ENCODE measurements at regions not wholly inside any gene's neighbourhood (a gene's known extent, or its start where the extent isn't known, plus 50 kb on each side); places are given as distances from the start of the nearest gene placed in this dataset.

- no peak for TF ChIP-seq CTCF (IDR thresholded peaks at IDR 0.05; ENCODE audit: extremely low read depth in 1 of 2, insufficient read depth in 1 of 2, low read depth in 1 of 2, low read length in 2 of 2)
- TF ChIP-seq POLR2A (IDR thresholded peaks at IDR 0.05; ENCODE audit: low read depth, low read length), result no peak
- TF ChIP-seq POLR2AphosphoS5 (IDR thresholded peaks at IDR 0.05; ENCODE audit: insufficient read depth, low read depth, low read length), result no peak
- no peak for TF ChIP-seq MAX (IDR thresholded peaks at IDR 0.05; ENCODE audit: insufficient read depth, insufficient read length)
- no peak for TF ChIP-seq GATA2 (IDR thresholded peaks at IDR 0.05; ENCODE audit: insufficient read depth, insufficient read length, low read depth, low read length)
- no peak for TF ChIP-seq EZH2 (IDR thresholded peaks at IDR 0.05; ENCODE audit: borderline replicate concordance, low read depth, low read length, severe bottlenecking)
These were observed 355.0 kb upstream of the EMCN start for GRCh38 chr4:100872811-100873210.

All from endothelial cell of umbilical vein (primary cell).